ENCODE measurements at regions not wholly inside any gene's neighbourhood (a gene's known extent, or its start where the extent isn't known, plus 50 kb on each side); places are given as distances from the start of the nearest gene placed in this dataset.

DNA sequence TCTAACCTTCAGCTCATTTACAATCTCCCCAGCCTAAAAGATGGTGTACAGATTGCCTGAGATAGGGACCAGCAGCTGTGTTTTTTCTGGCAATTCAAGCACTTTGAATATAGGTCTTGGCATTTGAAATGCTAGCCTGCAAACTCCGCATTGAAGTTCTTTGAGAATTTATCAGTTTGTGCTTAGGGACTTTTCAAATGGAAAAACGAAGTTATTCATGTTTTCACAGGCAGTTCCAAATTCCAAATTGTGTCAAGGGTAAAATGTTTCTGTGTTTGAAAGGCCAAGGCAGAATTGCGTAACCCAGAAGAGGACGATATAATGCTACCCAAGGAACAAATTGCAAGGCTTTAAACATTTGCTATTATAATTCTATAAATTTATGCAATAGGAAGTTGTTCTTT lies 168.9 kb upstream of the RASSF8 start:
- no peaks in the 10 kb centered on the region for H3K9me3 ChIP-seq
- TF ChIP-seq CTCF (IDR thresholded peaks at IDR 0.05) (no peak), EP300 (IDR thresholded peaks at IDR 0.05) (no peak)
- no peaks in the 10 kb centered on the region for H3K36me3 ChIP-seq
- intact Hi-C loops (cut with DNase I) = no loop called here
- H3K4me1 ChIP-seq (ENCODE audit: insufficient read depth) = peaks cover 6% of the 10 kb centered on the region
- no peaks in the 10 kb centered on the region for H3K27me3 ChIP-seq
- WGBS, 3 donors = 7 to 11% (median 10%) methylated on average over 4 of the region's 4 CpGs
- no peak overlapping the region for H3K4me3 ChIP-seq
- DNase-seq = peak in 2 of 5 donors; percentile 19 to 33
- H3K27ac ChIP-seq = peak overlapping the region in 1 of 2 donors; percentile 63

DNA sequence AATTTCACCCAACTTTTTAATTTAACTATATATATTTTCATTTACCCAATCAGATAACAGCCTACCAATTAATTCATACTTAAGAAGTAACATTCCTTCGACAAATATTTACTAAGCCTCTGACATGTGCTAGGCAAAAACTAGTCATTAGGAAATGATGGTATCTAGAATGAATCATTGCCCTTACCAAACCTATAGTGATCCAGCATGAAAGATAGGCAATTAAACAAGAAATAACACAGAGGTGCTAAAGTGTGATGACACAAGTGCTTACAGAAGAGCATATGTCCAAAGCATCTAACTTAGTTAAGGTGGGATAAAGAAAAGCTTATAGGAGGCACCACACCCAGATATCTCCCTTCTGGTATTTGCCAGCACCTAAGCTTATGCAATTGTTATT lies 166.5 kb upstream of the RASSF8 start:
- H3K36me3 ChIP-seq = no peaks in the 10 kb centered on the region
- intact Hi-C loops (cut with DNase I) = no loop called here
- DNase-seq = no peak
- peaks cover 6% of the 10 kb centered on the region for H3K4me1 ChIP-seq (ENCODE audit: insufficient read depth)
- WGBS, 3 donors = 88 to 98% (median 90%) methylated on average over 1 of the region's 1 CpG
- no peak for TF ChIP-seq CTCF (IDR thresholded peaks at IDR 0.05)
- no peak for TF ChIP-seq EP300 (IDR thresholded peaks at IDR 0.05)
- no peak for TF ChIP-seq POLR2A (IDR thresholded peaks at IDR 0.05)
- no peaks in the 10 kb centered on the region for H3K27me3 ChIP-seq
- no peak overlapping the region for H3K27ac ChIP-seq
- H3K9me3 ChIP-seq = no peaks in the 10 kb centered on the region
- H3K4me3 ChIP-seq = no peak overlapping the region

GRCh38 chr12:25793196-25793595 lies 165.3 kb upstream of the RASSF8 start:
- Histone ChIP-seq H3K9me3 (no peaks in the 10 kb centered on the region), H3K27ac (no peak overlapping the region), H3K36me3 (no peaks in the 10 kb centered on the region), H3K27me3 (no peaks in the 10 kb centered on the region), H3K4me3 (no peak overlapping the region), H3K4me1 (ENCODE audit: insufficient read depth) (peaks cover 3% of the 10 kb centered on the region)
- no peak for DNase-seq
- intact Hi-C loops (cut with DNase I) = no loop called here
- TF ChIP-seq CTCF (IDR thresholded peaks at IDR 0.05) (no peak), POLR2A (IDR thresholded peaks at IDR 0.05) (no peak), EP300 (IDR thresholded peaks at IDR 0.05) (no peak)
- 96 to 99% (median 98%) methylated on average over 3 of the region's 3 CpGs for WGBS, 3 donors

GRCh38 chr12:25794571-25794970 lies 163.9 kb upstream of the RASSF8 start:
- no peak for DNase-seq
- no peaks in the 10 kb centered on the region for H3K36me3 ChIP-seq
- intact Hi-C loops (cut with DNase I) = no loop called here
- H3K9me3 ChIP-seq = no peaks in the 10 kb centered on the region
- H3K4me1 ChIP-seq (ENCODE audit: insufficient read depth) = no peaks in the 10 kb centered on the region
- no peak overlapping the region for H3K27ac ChIP-seq
- no peak overlapping the region for H3K4me3 ChIP-seq
- H3K27me3 ChIP-seq = no peaks in the 10 kb centered on the region
- 84 to 92% (median 88%) methylated on average over 3 of the region's 3 CpGs for WGBS, 3 donors
- no peak for TF ChIP-seq CTCF (IDR thresholded peaks at IDR 0.05)
- no peak for TF ChIP-seq POLR2A (IDR thresholded peaks at IDR 0.05)
- TF ChIP-seq EP300 (IDR thresholded peaks at IDR 0.05) = no peak
